Ureter (tissue), 1 donor: ENCODE measurements at regions not wholly inside any gene's neighbourhood (a gene's known extent, or its start where the extent isn't known, plus 50 kb on each side); places are given as distances from the start of the nearest gene placed in this dataset.
"Not testable (repeated sequence)": the region's sequence is repeated elsewhere in the genome, so short reads cannot be mapped to it uniquely, and the experiment has no call there.

Source experiments
- DNase-seq: peaks from one replicate; pipeline ENCODE4 v3.0.0-alpha.2; 2020; ENCODE audit warnings: low spot score
- donor health status: DM: yes; HTN: yes; CAD: no.

GRCh38 chr5:32842813-32843530 lies 131.9 kb downstream of the NPR3 start:
- peak; percentile 71 for DNase-seq

DNA sequence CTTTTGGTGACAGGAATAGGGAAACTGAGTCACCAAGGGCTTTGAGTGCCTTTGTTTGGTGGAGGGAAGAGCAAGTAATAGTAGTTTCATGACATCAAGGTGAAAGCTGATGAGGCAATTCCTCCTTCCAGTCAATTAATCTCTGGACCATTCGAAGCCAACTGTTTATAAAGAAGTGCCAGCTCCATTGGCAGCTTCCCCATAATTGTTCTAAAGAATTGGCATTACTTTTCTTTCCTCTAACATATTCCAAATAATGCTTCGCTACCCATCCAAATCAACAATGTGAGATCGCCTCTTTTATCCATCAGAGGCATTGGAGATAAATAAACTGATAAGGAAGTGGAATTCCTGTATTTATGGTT lies 132.4 kb downstream of the NPR3 start:
- no peak for DNase-seq

DNA sequence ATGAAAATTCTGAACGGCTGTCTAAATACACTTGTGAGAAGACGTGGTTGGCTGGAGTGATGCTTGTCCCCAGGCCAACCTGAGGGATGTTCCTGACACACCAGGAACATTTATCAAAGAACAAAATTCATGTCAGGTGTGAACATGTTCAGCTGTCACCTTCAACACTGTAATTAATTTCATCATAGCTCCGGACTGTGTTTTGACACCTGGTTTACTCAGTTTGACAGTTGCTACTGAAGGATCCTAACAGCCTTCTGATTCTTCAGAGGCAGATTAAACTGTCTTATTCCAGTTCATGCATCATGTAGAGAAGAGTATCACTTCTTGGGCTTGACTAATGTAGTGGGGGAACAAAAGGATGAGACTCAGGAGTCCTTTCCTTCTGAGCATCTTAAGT lies 134.1 kb downstream of the NPR3 start:
- DNase-seq, result no peak

- DNase-seq, result no peak
Observed at GRCh38 chr5:32848120-32848519, 137.0 kb downstream of the NPR3 start.

DNA sequence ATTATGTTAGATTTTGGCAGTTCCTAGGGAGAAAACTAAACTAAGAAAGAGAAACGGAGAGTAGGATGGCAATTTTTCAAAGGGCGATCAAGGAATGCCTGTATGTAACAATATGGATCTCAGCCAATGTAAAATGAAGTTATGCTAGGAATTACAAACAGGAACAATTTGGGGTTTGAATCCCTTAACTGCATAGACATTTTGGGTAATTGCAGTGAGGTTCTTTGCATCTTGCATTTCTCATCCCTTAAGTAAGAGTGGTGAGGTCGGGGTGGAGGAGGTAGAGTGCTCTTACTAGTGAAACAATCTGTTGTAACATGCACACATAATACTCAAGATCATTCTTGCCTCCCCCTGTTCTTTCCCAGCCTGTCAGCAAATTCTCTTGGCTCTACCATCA lies 137.6 kb downstream of the NPR3 start:
- no peak for DNase-seq

GRCh38 chr5:32850817-32851496 lies 139.8 kb downstream of the NPR3 start:
- no peak for DNase-seq

GRCh38 chr5:32851559-32852173 lies 140.5 kb downstream of the NPR3 start:
- DNase-seq, result no peak

GRCh38 chr5:32852535-32852934 lies 141.4 kb downstream of the NPR3 start:
- DNase-seq, result no peak

DNA sequence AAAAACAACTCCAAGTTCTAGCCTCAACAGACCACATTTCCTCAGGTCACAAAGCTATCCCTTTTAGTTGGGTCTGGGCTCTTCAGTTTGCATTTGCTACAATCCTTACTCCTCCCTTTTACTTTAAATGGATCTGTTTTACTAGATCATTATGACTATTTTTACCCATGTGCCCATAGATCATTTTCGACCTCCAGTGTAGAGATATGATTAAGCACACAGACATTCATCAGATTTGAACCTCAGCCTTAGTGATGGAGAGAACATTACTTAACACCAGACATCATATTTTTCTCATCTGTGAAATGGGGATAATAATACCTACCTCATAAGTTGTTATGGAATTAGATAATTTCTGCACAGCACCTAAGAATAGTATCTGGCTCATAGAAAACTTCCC lies 141.9 kb downstream of the NPR3 start:
- DNase-seq, result no peak

DNA sequence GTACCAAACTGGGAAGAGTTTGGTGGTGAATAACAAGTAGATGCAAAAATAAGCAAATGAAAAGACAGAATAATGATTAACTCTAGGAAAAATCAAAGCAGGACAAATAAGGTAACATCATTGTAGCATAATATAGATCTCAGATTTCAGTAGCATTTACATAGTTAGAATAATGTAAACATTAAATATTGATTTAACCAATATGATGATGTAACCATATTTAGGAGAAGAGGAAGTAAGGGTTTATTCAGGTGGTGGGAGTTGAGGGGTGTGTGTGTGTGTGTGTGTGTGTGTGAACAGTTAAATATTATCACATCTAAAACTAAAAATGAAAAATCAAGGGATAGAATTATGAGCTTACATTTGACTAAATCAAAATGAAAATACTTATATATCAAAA lies 143.4 kb downstream of the NPR3 start:
- no peak for DNase-seq

GRCh38 chr5:32859211-32859641 lies 148.1 kb downstream of the NPR3 start:
- no peak for DNase-seq

GRCh38 chr5:32865475-32865874 lies 154.4 kb downstream of the NPR3 start:
- no peak for DNase-seq

DNA sequence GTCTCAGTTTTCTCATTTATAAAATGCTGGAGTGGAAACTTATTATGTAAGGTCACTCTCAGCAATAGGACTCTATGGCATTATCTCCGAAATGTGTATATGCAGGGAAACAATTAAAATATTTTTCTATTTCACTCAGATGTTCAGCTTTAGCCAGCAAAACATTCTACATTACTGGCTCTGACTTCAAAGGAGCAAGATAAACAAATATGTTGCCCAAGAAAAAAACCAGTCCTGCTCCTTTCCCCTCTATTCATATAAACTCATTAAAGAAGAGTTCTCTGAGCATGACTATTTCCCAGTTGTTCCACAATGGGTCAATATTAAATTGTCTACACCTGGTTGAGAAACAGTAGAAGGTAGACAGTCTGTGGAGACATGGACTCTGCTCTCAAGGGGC lies 155.0 kb downstream of the NPR3 start:
- DNase-seq, result no peak

- DNase-seq, result no peak
Observed at GRCh38 chr5:32869216-32869615, 158.1 kb downstream of the NPR3 start.

- no peak for DNase-seq
Observed at GRCh38 chr5:32876791-32877190, 165.7 kb downstream of the NPR3 start.

DNA sequence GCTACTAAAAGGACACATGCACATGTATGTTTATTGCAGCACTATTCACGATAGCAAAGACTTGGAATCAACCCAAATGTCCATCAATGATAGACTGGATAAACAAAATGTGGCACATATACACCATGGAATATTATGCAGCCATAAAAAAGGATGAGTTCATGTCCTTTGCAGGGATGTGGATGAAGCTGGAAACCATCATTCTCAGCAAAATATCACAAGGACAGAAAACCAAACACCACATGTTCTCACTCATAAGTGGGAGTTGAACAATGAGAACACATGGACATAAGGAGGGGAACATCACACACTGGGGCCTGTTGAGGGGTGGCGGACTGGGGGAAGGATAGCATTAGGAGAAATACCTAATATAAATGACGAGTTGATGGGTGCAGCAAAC lies 168.2 kb downstream of the NPR3 start:
- not testable (repeated sequence) for DNase-seq

DNA sequence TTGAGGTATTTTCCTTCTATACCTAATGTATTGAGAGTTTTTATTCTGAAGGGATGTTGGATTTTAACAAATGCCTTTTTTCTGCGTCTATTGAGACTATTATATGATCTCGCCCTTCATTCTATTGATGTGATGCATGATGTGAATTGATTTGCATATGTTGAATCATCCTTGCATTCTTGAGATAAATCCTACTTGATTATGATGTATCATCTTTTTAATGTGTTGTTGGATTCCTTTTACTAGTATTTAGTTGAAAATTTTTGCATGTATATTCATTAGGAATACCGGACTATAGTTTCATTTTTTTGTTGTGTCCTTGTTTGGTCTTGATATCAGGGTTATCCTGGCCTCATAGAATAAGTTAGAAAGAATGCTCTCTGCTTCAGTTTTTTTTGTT lies 169.7 kb downstream of the NPR3 start:
- no peak for DNase-seq

- DNase-seq, result no peak
Observed at GRCh38 chr5:32887390-32887789, 176.3 kb downstream of the NPR3 start.

GRCh38 chr5:32889078-32889477 lies 178.0 kb downstream of the NPR3 start:
- no peak for DNase-seq

GRCh38 chr5:32903613-32904012 lies 192.5 kb downstream of the NPR3 start:
- DNase-seq, result no peak

DNA sequence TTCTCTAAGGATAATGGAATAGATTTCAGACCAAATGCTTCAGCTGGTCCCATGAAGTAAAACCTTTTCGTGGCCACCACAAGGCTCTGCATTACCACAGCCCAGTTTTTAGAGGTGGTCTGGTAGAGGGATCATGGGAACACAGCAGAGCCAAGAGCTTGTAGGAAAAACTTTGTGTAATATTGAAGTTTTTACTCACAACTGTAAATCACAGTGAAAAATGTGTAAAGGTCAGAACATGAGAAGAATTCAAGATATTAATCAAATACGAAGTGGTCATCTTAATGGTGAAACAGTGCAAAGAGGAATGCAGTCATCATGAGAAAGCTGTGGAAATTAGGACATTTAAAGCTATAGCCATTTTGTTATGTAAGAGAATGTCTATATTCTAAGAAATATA lies 197.5 kb downstream of the NPR3 start:
- DNase-seq, result no peak

GRCh38 chr5:32909207-32909606 lies 198.1 kb downstream of the NPR3 start:
- DNase-seq, result no peak

- DNase-seq, result no peak
Observed at GRCh38 chr5:32916648-32917047, 205.5 kb downstream of the NPR3 start.
